Stimulated activated naive CD4-positive, alpha-beta T cell (primary cell): ENCODE measurements at regions not wholly inside any gene's neighbourhood (a gene's known extent, or its start where the extent isn't known, plus 50 kb on each side); places are given as distances from the start of the nearest gene placed in this dataset.
"Not testable (repeated sequence)": the region's sequence is repeated elsewhere in the genome, so short reads cannot be mapped to it uniquely, and the experiment has no call there.

ENCODE experiments used
- DNase-seq, 6 experiments: peaks; one replicate each; lab custom pipeline; 2025; lab: John Stamatoyannopoulos, UW

- DNase-seq: no peak
Measured at GRCh38 chr11:116698080-116698479, 74.7 kb downstream of the BUD13 start.

- no peak for DNase-seq
Measured at GRCh38 chr11:116697639-116698038, 75.1 kb downstream of the BUD13 start.

GRCh38 chr11:116697011-116697410, 75.8 kb downstream of the BUD13 start:
- DNase-seq: no peak

- DNase-seq: no peak
Measured at GRCh38 chr11:116696381-116696941, 76.3 kb downstream of the BUD13 start.

- DNase-seq: no peak
Measured at GRCh38 chr11:116695657-116696254, 77.0 kb downstream of the BUD13 start.

GRCh38 chr11:116694815-116695590, 77.8 kb downstream of the BUD13 start:
- DNase-seq: no peak

GRCh38 chr11:116694349-116694725, 78.5 kb downstream of the BUD13 start:
- no peak for DNase-seq

GRCh38 chr11:116693593-116694348, 79.0 kb downstream of the BUD13 start:
- DNase-seq: no peak

GRCh38 chr11:116693102-116693570, 79.7 kb downstream of the BUD13 start:
- no peak for DNase-seq

- no peak for DNase-seq
Measured at GRCh38 chr11:116692318-116693101, 80.3 kb downstream of the BUD13 start.

GRCh38 chr11:116691771-116692177, 81.0 kb downstream of the BUD13 start:
- DNase-seq: peak in 5 of 6 experiments; percentile 13 to 52 (median 31)

GRCh38 chr11:116690611-116691010, 82.2 kb downstream of the BUD13 start:
- no peak for DNase-seq

GRCh38 chr11:116689413-116690127, 83.2 kb downstream of the BUD13 start:
- DNase-seq: no peak

GRCh38 chr11:116688202-116688540, 84.6 kb downstream of the BUD13 start:
- DNase-seq: no peak

- no peak for DNase-seq
Measured at GRCh38 chr11:116687458-116688201, 85.2 kb downstream of the BUD13 start.

GRCh38 chr11:116686866-116687265, 85.9 kb downstream of the BUD13 start:
- DNase-seq: no peak

- no peak for DNase-seq
Measured at GRCh38 chr11:116683982-116684381, 88.8 kb downstream of the BUD13 start.

- DNase-seq: no peak
Measured at GRCh38 chr11:116680349-116681125, 92.2 kb downstream of the BUD13 start.

- no peak for DNase-seq
Measured at GRCh38 chr11:116678887-116679286, 93.9 kb downstream of the BUD13 start.

- DNase-seq: not testable (repeated sequence)
Measured at GRCh38 chr11:116667318-116667717, 105.5 kb downstream of the BUD13 start.
